ENCODE measurements at regions not wholly inside any gene's neighbourhood (a gene's known extent, or its start where the extent isn't known, plus 50 kb on each side); places are given as distances from the start of the nearest gene placed in this dataset.

GRCh38 chr18:78622251-78622906 is 357.2 kb upstream of the SALL3 start:
- no peak for DNase-seq

- DNase-seq = no peak
These were observed 356.6 kb upstream of the SALL3 start for GRCh38 chr18:78622907-78623541.

GRCh38 chr18:78624646-78625279 is 354.9 kb upstream of the SALL3 start:
- DNase-seq = no peak

GRCh38 chr18:78625847-78626246 is 353.8 kb upstream of the SALL3 start:
- DNase-seq = no peak

GRCh38 chr18:78627551-78628346 is 351.9 kb upstream of the SALL3 start:
- no peak for DNase-seq

GRCh38 chr18:78629426-78629825 is 350.2 kb upstream of the SALL3 start:
- DNase-seq = no peak

GRCh38 chr18:78630356-78630755 is 349.3 kb upstream of the SALL3 start:
- DNase-seq = no peak

- DNase-seq = no peak
These were observed 348.6 kb upstream of the SALL3 start for GRCh38 chr18:78630981-78631510.

- no peak for DNase-seq
These were observed 347.5 kb upstream of the SALL3 start for GRCh38 chr18:78632111-78632541.

- DNase-seq = no peak
These were observed 345.4 kb upstream of the SALL3 start for GRCh38 chr18:78634061-78634696.

GRCh38 chr18:78635093-78635800 is 344.4 kb upstream of the SALL3 start:
- no peak for DNase-seq

- DNase-seq = no peak
These were observed 343.4 kb upstream of the SALL3 start for GRCh38 chr18:78636260-78636659.

- DNase-seq = no peak
These were observed 341.9 kb upstream of the SALL3 start for GRCh38 chr18:78637442-78638402.

GRCh38 chr18:78639006-78639950 is 340.3 kb upstream of the SALL3 start:
- no peak for DNase-seq

GRCh38 chr18:78640246-78640995 is 339.2 kb upstream of the SALL3 start:
- DNase-seq = no peak

- DNase-seq = no peak
These were observed 337.9 kb upstream of the SALL3 start for GRCh38 chr18:78641689-78642231.

GRCh38 chr18:78642296-78642951 is 337.2 kb upstream of the SALL3 start:
- DNase-seq = no peak

- no peak for DNase-seq
These were observed 336.6 kb upstream of the SALL3 start for GRCh38 chr18:78643004-78643403.

Data from right hindlimb (tissue), 1 donor.